ENCODE measurements at regions not wholly inside any gene's neighbourhood (a gene's known extent, or its start where the extent isn't known, plus 50 kb on each side); places are given as distances from the start of the nearest gene placed in this dataset.

GRCh38 chr3:27571345-27571744 lies 87.2 kb upstream of the SLC4A7 start:
- TF ChIP-seq CTCF (IDR thresholded peaks at IDR 0.05) (no peak), POLR2A (IDR thresholded peaks at IDR 0.05) (no peak)

All from heart left ventricle (tissue), 13 donors.